PC-9 (cell line): ENCODE measurements at regions not wholly inside any gene's neighbourhood (a gene's known extent, or its start where the extent isn't known, plus 50 kb on each side); places are given as distances from the start of the nearest gene placed in this dataset.

Experiments
- EZH2 ChIP-seq: fragments of 200-600 bp; sonication (generic); IDR thresholded peaks from 2 replicates; pipeline ENCODE4 v1.8.0; 2017; ENCODE audit warnings: antibody characterized with exemption, low read depth
- TF ChIP-seq, protein P1 (sequence below): fragments of 200-600 bp; sonication (generic); conservative IDR thresholded peaks from 2 replicates; pipeline ENCODE4 v1.6.1; 2017; ENCODE audit warnings: mixed run types, antibody characterized with exemption, mild to moderate bottlenecking, moderate library complexity

DNA sequence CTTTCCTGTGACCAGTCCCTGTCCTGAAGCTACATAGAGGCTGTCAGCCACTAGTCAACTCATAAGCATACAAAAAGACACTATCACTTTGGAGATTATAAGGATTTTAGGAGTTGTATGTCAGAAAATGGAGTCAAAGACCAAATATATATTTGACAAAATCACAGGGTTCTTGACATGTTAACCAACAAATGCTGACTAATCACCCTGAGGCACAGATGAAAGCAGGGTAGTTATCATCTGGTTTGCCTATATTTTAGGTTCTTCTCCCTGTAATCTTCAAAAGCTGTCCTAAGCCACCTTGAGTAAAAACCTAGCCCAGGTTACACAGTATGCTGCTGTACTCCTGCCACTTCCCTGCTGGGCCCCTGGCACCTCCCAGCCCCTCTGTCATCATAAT is 64.7 kb upstream of the ERCC6L2 start:
- TF ChIP-seq, protein P1, sequence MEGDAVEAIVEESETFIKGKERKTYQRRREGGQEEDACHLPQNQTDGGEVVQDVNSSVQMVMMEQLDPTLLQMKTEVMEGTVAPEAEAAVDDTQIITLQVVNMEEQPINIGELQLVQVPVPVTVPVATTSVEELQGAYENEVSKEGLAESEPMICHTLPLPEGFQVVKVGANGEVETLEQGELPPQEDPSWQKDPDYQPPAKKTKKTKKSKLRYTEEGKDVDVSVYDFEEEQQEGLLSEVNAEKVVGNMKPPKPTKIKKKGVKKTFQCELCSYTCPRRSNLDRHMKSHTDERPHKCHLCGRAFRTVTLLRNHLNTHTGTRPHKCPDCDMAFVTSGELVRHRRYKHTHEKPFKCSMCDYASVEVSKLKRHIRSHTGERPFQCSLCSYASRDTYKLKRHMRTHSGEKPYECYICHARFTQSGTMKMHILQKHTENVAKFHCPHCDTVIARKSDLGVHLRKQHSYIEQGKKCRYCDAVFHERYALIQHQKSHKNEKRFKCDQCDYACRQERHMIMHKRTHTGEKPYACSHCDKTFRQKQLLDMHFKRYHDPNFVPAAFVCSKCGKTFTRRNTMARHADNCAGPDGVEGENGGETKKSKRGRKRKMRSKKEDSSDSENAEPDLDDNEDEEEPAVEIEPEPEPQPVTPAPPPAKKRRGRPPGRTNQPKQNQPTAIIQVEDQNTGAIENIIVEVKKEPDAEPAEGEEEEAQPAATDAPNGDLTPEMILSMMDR = no peak
- TF ChIP-seq EZH2 = no peak
